ENCODE measurements at regions not wholly inside any gene's neighbourhood (a gene's known extent, or its start where the extent isn't known, plus 50 kb on each side); places are given as distances from the start of the nearest gene placed in this dataset.

GRCh38 chr5:106909716-106910115 is 761.0 kb downstream of the EFNA5 start:
- Histone ChIP-seq H3K79me2 (ENCODE audit: insufficient read depth, low read length) (no peaks in the 10 kb centered on the region), H3K36me3 (ENCODE audit: control insufficient read depth in 1 of 2, insufficient read depth in 2 of 2, low read length in 2 of 2) (no peaks in the 10 kb centered on the region), H3K4me2 (ENCODE audit: low read length) (no peak overlapping the region), H3K4me3 (replicated peaks in 1 of 2; ENCODE audit: low read depth in 1 of 2, low read length in 2 of 2) (no peak overlapping the region), H2AFZ (ENCODE audit: low read depth, low read length, poor library complexity, severe bottlenecking) (no peak overlapping the region), H3K27ac (ENCODE audit: low read depth, low read length) (no peak overlapping the region), H3K27me3 (ENCODE audit: insufficient read depth, low read length) (no peaks in the 10 kb centered on the region), H3K9me3 (ENCODE audit: control insufficient read depth in 1 of 2, insufficient read depth in 1 of 2, low read depth in 1 of 2, low read length in 2 of 2) (no peaks in the 10 kb centered on the region), H3K9me2 (ENCODE audit: insufficient read depth) (no peaks in the 10 kb centered on the region), H4K20me1 (ENCODE audit: insufficient read depth) (no peaks in the 10 kb centered on the region), H3K9ac (ENCODE audit: low read length) (no peak overlapping the region), H3K4me1 (ENCODE audit: control insufficient read depth in 1 of 2, insufficient read depth in 2 of 2, low read length in 2 of 2) (no peaks in the 10 kb centered on the region)
- ATAC-seq = no peak
- ChIA-PET POLR2A (no interaction called here), CTCF (no interaction called here), RAD21 (ENCODE audit: low non-redundant PET in 1 of 2, low total read pairs in 2 of 2, uncharacterized antibody in 2 of 2, unreplicated experiment in 2 of 2) (no interaction called here)
- intact Hi-C loops (cut with micrococcal nuclease) = no loop called here
- DNase-seq (ENCODE audit: low read depth, low spot score) = no peak
- no peak for TF ChIP-seq SRF (IDR thresholded peaks at IDR 0.05; ENCODE audit: low read depth)
- no peak for TF ChIP-seq ZFX (IDR thresholded peaks at IDR 0.05)
- no peak for TF ChIP-seq EGR1 (IDR thresholded peaks at IDR 0.05; ENCODE audit: low read depth)
- no peak for TF ChIP-seq CEBPB (IDR thresholded peaks at IDR 0.05; ENCODE audit: low read depth)
- TF ChIP-seq POLR2AphosphoS5 (IDR thresholded peaks at IDR 0.05; ENCODE audit: low read depth, low read length) = no peak
- TF ChIP-seq ZNF274 (IDR thresholded peaks at IDR 0.05; ENCODE audit: low read depth, low read length) = no peak
- no peak for TF ChIP-seq EZH2phosphoT487 (IDR thresholded peaks at IDR 0.05; ENCODE audit: borderline replicate concordance)
- no peak for TF ChIP-seq MAX (IDR thresholded peaks at IDR 0.05)
- TF ChIP-seq SIN3A (IDR thresholded peaks at IDR 0.05; ENCODE audit: low read depth) = no peak
- TF ChIP-seq POLR2A (IDR thresholded peaks at IDR 0.05; ENCODE audit: borderline replicate concordance, extremely low read depth, insufficient read depth, insufficient read length) = no peak
- TF ChIP-seq YY1 (IDR thresholded peaks at IDR 0.05; ENCODE audit: extremely low read depth, insufficient replicate concordance, low read depth, low read length) = no peak
- TF ChIP-seq CTCF (IDR thresholded peaks at IDR 0.05 in 2 of 3, conservative IDR thresholded peaks at IDR 0.05 in 1 of 3; ENCODE audit: borderline replicate concordance in 1 of 3, insufficient read depth in 1 of 3, low read depth in 2 of 3, low read length in 2 of 3) = no peak
- TF ChIP-seq SP1 (IDR thresholded peaks at IDR 0.05; ENCODE audit: low read depth) = no peak
- BruUV-seq (replicated peaks) = no TSS peak

All from HCT116 (cell line).